IMR-90 (cell line): ENCODE measurements at regions not wholly inside any gene's neighbourhood (a gene's known extent, or its start where the extent isn't known, plus 50 kb on each side); places are given as distances from the start of the nearest gene placed in this dataset.
"Not testable (repeated sequence)": the region's sequence is repeated elsewhere in the genome, so short reads cannot be mapped to it uniquely, and the experiment has no call there.

Experiments used
- ATAC-seq: fragments of 200-7000 bp; cut with Tn5 transposase; 2 replicates; pipeline ENCODE4 v1.9.1; 2020; ENCODE audit warnings: low read depth, mild to moderate bottlenecking, moderate library complexity
- BruUV-seq: library from RNA; stranded (reverse); fragments of 400-500 nt; replicated peaks from 2 replicates; lab custom pipeline; 2021; lab: Mats Ljungman, UMichigan
- CTCF ChIA-PET: fragments of 300-600 bp; formaldehyde crosslinking; extraction: SDS; loops from one replicate; lab custom pipeline; 2021; ENCODE audit warnings: antibody characterized with exemption; lab: Yijun Ruan, JAX
- POLR2A ChIA-PET: fragments of 300-600 bp; sonication (Branson Sonifier 250); formaldehyde crosslinking; loops from one replicate; lab custom pipeline; 2022; ENCODE audit warnings: antibody characterized with exemption; ENCODE audit not compliant: unreplicated experiment; lab: Charles Lee
- DNase-seq: peaks from one replicate; pipeline ENCODE4 v3.0.0; 2013
- H2AFZ ChIP-seq: replicated peaks from 2 replicates; pipeline ENCODE3; 2013; ENCODE audit warnings: low read length, mild to moderate bottlenecking; ENCODE audit not compliant: poor library complexity
- H2AK5ac ChIP-seq: 2 replicates; pipeline ENCODE4 v1.6.1; 2013; ENCODE audit warnings: low read depth, low read length, inconsistent platforms
- H2AK9ac ChIP-seq: replicated peaks from 2 replicates; pipeline ENCODE3; 2013; ENCODE audit warnings: mild to moderate bottlenecking, low read depth, low read length, moderate library complexity; ENCODE audit not compliant: poor library complexity
- H2BK120ac ChIP-seq: 2 replicates; pipeline ENCODE4 v1.6.1; 2013; ENCODE audit warnings: low read depth, low read length, inconsistent platforms
- H2BK15ac ChIP-seq: 3 replicates; pipeline ENCODE4 v1.6.1; 2013; ENCODE audit warnings: low read depth, low read length, inconsistent platforms
- H2BK20ac ChIP-seq: 2 replicates; pipeline ENCODE4 v1.6.1; 2013; ENCODE audit warnings: low read depth, mild to moderate bottlenecking, inconsistent platforms, low read length, moderate library complexity
- H2BK5ac ChIP-seq: 2 replicates; pipeline ENCODE4 v1.6.1; 2013; ENCODE audit warnings: mild to moderate bottlenecking, low read depth, low read length, inconsistent platforms; ENCODE audit not compliant: poor library complexity, severe bottlenecking
- H3K14ac ChIP-seq: replicated peaks from 2 replicates; pipeline ENCODE4 v1.6.1; 2013; ENCODE audit warnings: low read depth, low read length, inconsistent platforms
- H3K18ac ChIP-seq: 2 replicates; pipeline ENCODE4 v1.6.1; 2013; ENCODE audit warnings: low read depth, low read length, control low read depth
- H3K23ac ChIP-seq: 2 replicates; pipeline ENCODE4 v1.6.1; 2013; ENCODE audit warnings: low read depth, low read length, inconsistent platforms
- H3K27ac ChIP-seq: 2 replicates; pipeline ENCODE4 v1.5.1; 2013; ENCODE audit warnings: mild to moderate bottlenecking, control low read depth, low read length; ENCODE audit not compliant: insufficient read depth
- H3K27me3 ChIP-seq: 2 replicates; pipeline ENCODE4 v1.6.1; 2013; ENCODE audit warnings: low read length; ENCODE audit not compliant: control insufficient read depth, insufficient read depth
- H3K36me3 ChIP-seq: 2 replicates; pipeline ENCODE4 v1.6.1; 2013; ENCODE audit warnings: low read length, mixed read lengths; ENCODE audit not compliant: control insufficient read depth, insufficient read depth
- H3K4ac ChIP-seq: 2 replicates; pipeline ENCODE4 v1.6.1; 2013; ENCODE audit warnings: low read depth, low read length, inconsistent platforms
- H3K4me1 ChIP-seq: 2 replicates; pipeline ENCODE4 v1.6.1; 2013; ENCODE audit warnings: low read length, mixed read lengths; ENCODE audit not compliant: control insufficient read depth, insufficient read depth
- H3K4me2 ChIP-seq: 2 replicates; pipeline ENCODE4 v1.6.1; 2013; ENCODE audit warnings: low read depth, mild to moderate bottlenecking, control low read depth, low read length, moderate library complexity
- H3K4me3 ChIP-seq: 2 replicates; pipeline ENCODE4 v1.5.1; 2013; ENCODE audit warnings: low read depth, mild to moderate bottlenecking, control low read depth, low read length, moderate library complexity; ENCODE audit not compliant: insufficient read depth
- H3K56ac ChIP-seq: 2 replicates; pipeline ENCODE4 v1.6.1; 2013; ENCODE audit warnings: low read length, inconsistent platforms; ENCODE audit not compliant: insufficient read depth; ENCODE audit errors: extremely low read depth
- H3K79me1 ChIP-seq, 2 experiments: 2 replicates each; pipeline ENCODE4 v1.6.1; 2013; ENCODE audit warnings: low read length in 2 of 2, inconsistent platforms in 1 of 2, low read depth in 1 of 2
- H3K9ac ChIP-seq: 2 replicates; pipeline ENCODE4 v1.6.1; 2013; ENCODE audit warnings: low read depth, low read length, control low read depth
- H3K9me1 ChIP-seq: 2 replicates; pipeline ENCODE4 v1.6.1; 2013; ENCODE audit warnings: low read length, inconsistent platforms; ENCODE audit not compliant: insufficient read depth
- H3K9me3 ChIP-seq: 2 replicates; pipeline ENCODE4 v1.6.1; 2013; ENCODE audit warnings: low read length; ENCODE audit not compliant: control insufficient read depth, insufficient read depth
- H4K20me1 ChIP-seq: 2 replicates; pipeline ENCODE4 v1.6.1; 2013; ENCODE audit warnings: low read length, inconsistent platforms; ENCODE audit not compliant: insufficient read depth
- H4K5ac ChIP-seq: 2 replicates; pipeline ENCODE4 v1.6.1; 2013; ENCODE audit warnings: mild to moderate bottlenecking, low read depth, low read length, control low read depth
- H4K8ac ChIP-seq, 2 experiments: 2 replicates each; pipeline ENCODE4 v1.6.1; 2013; ENCODE audit warnings: low read depth in 2 of 2, low read length in 2 of 2, control low read depth in 1 of 2, inconsistent platforms in 1 of 2
- H4K91ac ChIP-seq: 2 replicates; pipeline ENCODE4 v1.6.1; 2013; ENCODE audit warnings: low read depth, low read length, inconsistent platforms; ENCODE audit not compliant: insufficient read depth
- WGBS, 2 experiments: methylation state at CpG; one replicate each; pipeline versions ENCODE4 v1.1.5 to v1.1.7; 2013; ENCODE audit warnings: missing lambda C conversion rate in 2 of 2; ENCODE audit not compliant: insufficient read length in 1 of 2; ENCODE audit errors: extremely low coverage in 2 of 2; 5-methylcytosine and 5-hydroxymethylcytosine counted together
- dilution Hi-C: fragments of 300-500 bp; cut with HindIII; formaldehyde crosslinking; loops from one replicate; pipeline ENCODE4 v1.14.3; 2018; ENCODE audit warnings: low sequenced_read_pairs; ENCODE audit not compliant: unreplicated experiment
- in situ Hi-C: fragments of 300-500 bp; cut with MboI; formaldehyde crosslinking; loops from 3 replicates; pipeline ENCODE4 v1.14.3; 2019; ENCODE audit warnings: low sequenced_read_pairs, inconsistent platforms, mixed read lengths
- intact Hi-C: fragments of 100-400 bp; cut with micrococcal nuclease; formaldehyde crosslinking; loops from 2 replicates; pipeline ENCODE4 v1.10.0; 2022

- ATAC-seq, H2BK20ac ChIP-seq, H4K5ac ChIP-seq, H3K4me3 ChIP-seq, H3K27ac ChIP-seq, H3K4me1 ChIP-seq, dilution Hi-C loops, intact Hi-C loops, BruUV-seq, H4K91ac ChIP-seq, H3K56ac ChIP-seq, H3K9me1 ChIP-seq, H3K9me3 ChIP-seq, H3K9ac ChIP-seq, H2AK9ac ChIP-seq, H3K36me3 ChIP-seq, DNase-seq, H2AFZ ChIP-seq, H3K79me1 ChIP-seq, H3K4me2 ChIP-seq, H3K14ac ChIP-seq, H3K27me3 ChIP-seq, H2BK15ac ChIP-seq, H3K18ac ChIP-seq, POLR2A ChIA-PET, H3K23ac ChIP-seq, H4K8ac ChIP-seq, H2BK5ac ChIP-seq, H2BK120ac ChIP-seq, H4K20me1 ChIP-seq, in situ Hi-C loops, H2AK5ac ChIP-seq, H3K4ac ChIP-seq: not testable (repeated sequence)
- no CpG with 5 or more reads among the region's 3 CpGs for WGBS, 2 experiments
- CTCF ChIA-PET: interaction anchor here (0.7 kb wide), 1 partner anchor 33 kb away, joined by 3 read pairs; no protein-coding TSS in a partner anchor
These were observed 110.7 kb downstream of the RBMX2 start for GRCh38 chrX:130512534-130512933.
